Uterus (tissue), 3 donors: ENCODE measurements at regions not wholly inside any gene's neighbourhood (a gene's known extent, or its start where the extent isn't known, plus 50 kb on each side); places are given as distances from the start of the nearest gene placed in this dataset.
A peak's percentile ranks its signal among the peaks of the same experiment; 100 is the strongest.

Source experiments
- DNase-seq, 2 donors: peaks; one replicate each; pipeline ENCODE4 v3.0.0-alpha.2; 2019 to 2020
- H3K27ac ChIP-seq, 2 donors: fragments of 200-600 bp; sonication (generic); 1 replicate in 1 of 2; 2 replicates in 1 of 2; pipeline ENCODE4 v1.5.1; 2016 to 2018
- H3K27me3 ChIP-seq, 2 donors: fragments of 200-600 bp; sonication (generic); one replicate each; pipeline ENCODE4 v1.5.1; 2018 to 2019; ENCODE audit warnings: control low read depth in 1 of 2
- H3K36me3 ChIP-seq, 2 donors: fragments of 200-600 bp; sonication (generic); one replicate each; pipeline ENCODE4 v1.5.1; 2019; ENCODE audit warnings: control low read depth in 1 of 2
- H3K4me1 ChIP-seq, 2 donors: fragments of 200-600 bp; sonication (generic); one replicate each; pipeline ENCODE4 v1.5.1; 2018 to 2019; ENCODE audit warnings: control low read depth in 1 of 2
- H3K4me3 ChIP-seq, 2 donors: fragments of 200-600 bp; sonication (generic); 1 replicate in 1 of 2; 2 replicates in 1 of 2; pipeline ENCODE4 v1.5.1; 2018 to 2019; ENCODE audit warnings: mild to moderate bottlenecking in 1 of 2
- H3K9me3 ChIP-seq, 2 donors: fragments of 200-600 bp; sonication (generic); one replicate each; pipeline ENCODE4 v1.5.1; 2019; ENCODE audit warnings: control low read depth in 1 of 2
- POLR2A ChIP-seq, 2 donors: fragments of 450-650 bp; IDR thresholded peaks; one replicate each; pipeline ENCODE4 v1.6.1; 2016; ENCODE audit warnings: antibody characterized with exemption in 2 of 2, mild to moderate bottlenecking in 1 of 2, moderate library complexity in 1 of 2
- intact Hi-C: fragments of 100-400 bp; cut with DNase I; formaldehyde crosslinking; loops from one replicate; pipeline ENCODE4 v1.15.1; 2023; ENCODE audit warnings: low total_unique reads
- TF ChIP-seq, protein P1 (sequence below), 4 experiments: fragments of 200-600 bp in 2 of 4; fragments of 450-650 bp in 2 of 4; sonication (generic) in 2 of 4; IDR thresholded peaks; one replicate each; pipeline ENCODE4 v1.5.1; 2016 to 2019; ENCODE audit warnings: antibody characterized with exemption in 4 of 4, mild to moderate bottlenecking in 2 of 4, moderate library complexity in 1 of 4
- donor health status: DM: yes; HTN: yes; CAD: no.

DNA sequence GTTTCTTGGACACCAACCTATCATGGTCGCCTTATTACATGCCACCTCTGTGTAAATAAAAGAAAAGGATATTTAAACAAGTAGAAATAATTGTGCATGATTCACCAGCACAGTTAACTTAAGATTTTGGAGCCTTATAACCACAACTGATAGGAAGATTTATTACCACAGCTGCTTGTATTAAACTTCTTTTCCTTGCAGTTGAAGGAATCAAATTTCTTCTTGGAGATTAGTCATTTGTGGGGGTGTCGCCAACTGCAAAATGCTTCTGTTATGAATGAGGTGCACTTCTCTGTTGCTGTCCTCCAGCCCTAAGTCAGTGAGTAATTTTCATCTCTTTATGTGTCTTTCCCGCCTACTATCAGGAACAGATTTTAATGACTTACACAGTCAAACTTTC, 73.3 kb downstream of the OR13H1 start:
- Histone ChIP-seq H3K4me3 (no peak overlapping the region), H3K27me3 (no peaks in the 10 kb centered on the region), H3K4me1 (no peaks in the 10 kb centered on the region), H3K27ac (no peak overlapping the region), H3K36me3 (no peaks in the 10 kb centered on the region), H3K9me3 (no peaks in the 10 kb centered on the region)
- TF ChIP-seq, protein P1, sequence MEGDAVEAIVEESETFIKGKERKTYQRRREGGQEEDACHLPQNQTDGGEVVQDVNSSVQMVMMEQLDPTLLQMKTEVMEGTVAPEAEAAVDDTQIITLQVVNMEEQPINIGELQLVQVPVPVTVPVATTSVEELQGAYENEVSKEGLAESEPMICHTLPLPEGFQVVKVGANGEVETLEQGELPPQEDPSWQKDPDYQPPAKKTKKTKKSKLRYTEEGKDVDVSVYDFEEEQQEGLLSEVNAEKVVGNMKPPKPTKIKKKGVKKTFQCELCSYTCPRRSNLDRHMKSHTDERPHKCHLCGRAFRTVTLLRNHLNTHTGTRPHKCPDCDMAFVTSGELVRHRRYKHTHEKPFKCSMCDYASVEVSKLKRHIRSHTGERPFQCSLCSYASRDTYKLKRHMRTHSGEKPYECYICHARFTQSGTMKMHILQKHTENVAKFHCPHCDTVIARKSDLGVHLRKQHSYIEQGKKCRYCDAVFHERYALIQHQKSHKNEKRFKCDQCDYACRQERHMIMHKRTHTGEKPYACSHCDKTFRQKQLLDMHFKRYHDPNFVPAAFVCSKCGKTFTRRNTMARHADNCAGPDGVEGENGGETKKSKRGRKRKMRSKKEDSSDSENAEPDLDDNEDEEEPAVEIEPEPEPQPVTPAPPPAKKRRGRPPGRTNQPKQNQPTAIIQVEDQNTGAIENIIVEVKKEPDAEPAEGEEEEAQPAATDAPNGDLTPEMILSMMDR (IDR thresholded peaks at IDR 0.05), result no peak
- TF ChIP-seq POLR2A (IDR thresholded peaks at IDR 0.05), result no peak
- no peak for DNase-seq
- intact Hi-C loops, result no loop called here

DNA sequence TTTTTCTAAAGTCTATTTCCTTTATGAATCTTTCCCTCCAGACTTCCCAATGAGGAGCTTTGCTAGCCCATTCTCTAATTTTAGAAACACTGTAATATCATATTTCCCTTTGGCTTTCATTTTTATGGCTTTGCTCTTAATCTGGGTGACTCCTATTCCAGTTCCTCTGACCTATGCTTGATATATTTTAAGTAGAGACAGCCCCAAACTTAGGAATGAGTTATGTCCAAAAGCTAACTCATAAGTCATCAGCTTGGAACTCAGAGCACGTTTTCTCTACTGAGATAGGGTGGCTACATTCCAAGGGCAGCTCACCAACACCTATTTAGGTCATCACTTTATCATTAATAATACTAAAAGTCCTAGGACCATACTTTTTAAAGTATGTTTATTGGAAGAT, 77.8 kb downstream of the OR13H1 start:
- Histone ChIP-seq H3K27me3 (peaks cover 0 to 3% of the 10 kb centered on the region in 2 donors), H3K4me1 (no peaks in the 10 kb centered on the region), H3K36me3 (no peaks in the 10 kb centered on the region), H3K4me3 (no peak overlapping the region), H3K27ac (no peak overlapping the region), H3K9me3 (no peaks in the 10 kb centered on the region)
- no peak for DNase-seq
- intact Hi-C loops, result no loop called here
- TF ChIP-seq POLR2A (IDR thresholded peaks at IDR 0.05), result no peak
- TF ChIP-seq, protein P1 (IDR thresholded peaks at IDR 0.05), result no peak

DNA sequence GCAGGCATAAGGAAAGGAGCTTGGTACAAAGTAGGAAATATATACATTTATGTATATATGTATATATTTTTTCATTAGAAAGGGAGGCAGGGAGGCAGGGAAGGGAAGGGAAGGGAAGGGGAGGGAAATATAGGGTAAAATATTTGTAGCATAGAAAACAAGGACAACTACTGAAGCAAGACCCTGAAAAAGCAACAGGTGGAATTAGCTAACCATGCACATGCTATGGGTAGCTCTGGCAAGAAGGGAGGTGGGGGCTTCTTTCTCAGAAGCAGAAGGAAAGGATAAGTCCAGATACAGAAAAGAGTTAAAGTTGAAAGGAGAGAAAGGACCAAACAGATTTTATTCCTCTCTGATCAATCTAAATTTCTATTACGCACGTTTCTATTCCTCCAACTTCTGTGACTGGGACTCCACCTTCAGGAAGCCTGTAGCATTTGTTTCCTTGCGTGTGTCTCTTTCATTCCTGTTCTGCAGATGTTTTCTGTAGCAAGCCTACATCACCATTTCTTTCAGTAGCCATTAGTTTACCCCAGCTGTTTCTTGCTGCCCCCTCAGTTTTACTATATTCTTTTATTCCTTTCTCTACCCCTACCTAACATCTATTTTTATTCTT, 82.9 kb downstream of the OR13H1 start:
- no peaks in the 10 kb centered on the region for H3K9me3 ChIP-seq
- peaks cover 0 to 13% of the 10 kb centered on the region in 2 donors for H3K27me3 ChIP-seq
- TF ChIP-seq, protein P1 (IDR thresholded peaks at IDR 0.05), result no peak
- no peak for TF ChIP-seq POLR2A (IDR thresholded peaks at IDR 0.05)
- intact Hi-C loops, result no loop called here
- H3K4me1 ChIP-seq, result no peaks in the 10 kb centered on the region
- no peak for DNase-seq
- no peak overlapping the region for H3K27ac ChIP-seq
- H3K36me3 ChIP-seq, result no peaks in the 10 kb centered on the region
- H3K4me3 ChIP-seq, result no peak overlapping the region

DNA sequence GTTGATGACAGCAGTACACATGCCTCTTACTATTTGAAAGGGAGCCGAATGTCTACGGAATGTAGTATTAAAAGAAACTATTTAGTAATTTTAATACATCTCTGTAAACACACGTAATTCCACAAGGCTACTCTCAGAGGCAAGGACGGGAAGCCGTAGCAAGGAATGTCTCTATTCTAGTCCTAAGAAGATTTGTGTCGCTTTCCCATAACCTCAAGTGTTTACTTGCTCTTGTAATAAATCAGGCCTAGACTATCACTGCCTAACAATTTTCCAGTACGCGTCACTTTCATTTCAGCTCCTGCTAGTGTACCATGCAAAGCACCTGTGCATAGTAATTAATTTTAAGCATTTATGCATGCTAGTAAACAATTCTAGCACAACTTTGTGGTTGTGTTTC, 86.7 kb downstream of the OR13H1 start:
- TF ChIP-seq, protein P1 (IDR thresholded peaks at IDR 0.05), result no peak
- no peak for TF ChIP-seq POLR2A (IDR thresholded peaks at IDR 0.05)
- Histone ChIP-seq H3K36me3 (no peaks in the 10 kb centered on the region), H3K27ac (no peak overlapping the region), H3K4me3 (no peak overlapping the region), H3K4me1 (no peaks in the 10 kb centered on the region), H3K27me3 (peaks cover 0 to 17% of the 10 kb centered on the region in 2 donors), H3K9me3 (no peaks in the 10 kb centered on the region)
- intact Hi-C loops, result no loop called here
- no peak for DNase-seq

DNA sequence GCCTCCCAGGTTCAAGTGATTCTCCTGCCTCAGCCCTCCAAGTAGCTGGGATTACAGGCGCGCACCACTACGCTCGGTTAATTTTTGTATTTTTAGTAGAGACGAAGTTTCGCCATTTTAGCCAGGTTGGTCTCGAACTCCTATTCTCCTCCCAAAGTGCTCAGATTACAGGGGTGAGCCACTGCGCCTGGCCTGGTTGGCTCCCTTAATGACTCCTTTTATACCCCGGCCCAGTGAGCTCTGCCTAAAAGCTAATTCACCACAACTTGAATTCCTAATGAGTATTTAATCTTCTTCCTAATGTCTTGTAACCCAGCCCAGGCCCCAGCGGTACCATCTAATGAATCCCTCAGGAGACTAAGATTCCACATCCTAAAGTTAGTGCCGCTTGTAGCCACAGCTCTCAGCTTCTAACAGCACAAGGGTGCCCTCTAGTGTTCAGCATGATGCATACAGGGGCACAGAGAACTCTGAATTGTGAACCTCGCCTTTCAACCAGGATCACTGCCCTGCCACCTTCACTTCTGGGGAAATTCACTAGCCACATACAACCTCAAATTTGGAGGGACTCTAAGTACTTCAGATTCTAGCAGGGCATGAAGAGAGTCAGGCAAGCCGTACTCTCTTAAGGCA, 89.5 kb downstream of the OR13H1 start:
- Histone ChIP-seq H3K4me1 (no peaks in the 10 kb centered on the region), H3K27ac (no peak overlapping the region), H3K4me3 (no peak overlapping the region), H3K27me3 (peaks cover 0 to 7% of the 10 kb centered on the region in 2 donors), H3K9me3 (no peaks in the 10 kb centered on the region), H3K36me3 (no peaks in the 10 kb centered on the region)
- TF ChIP-seq, protein P1 (IDR thresholded peaks at IDR 0.05), result peak; percentile 56 to 69 (median 64)
- TF ChIP-seq POLR2A (IDR thresholded peaks at IDR 0.05), result no peak
- intact Hi-C loops, result no loop called here
- DNase-seq, result peak; percentile 29 to 40
